ENCODE measurements at regions not wholly inside any gene's neighbourhood (a gene's known extent, or its start where the extent isn't known, plus 50 kb on each side); places are given as distances from the start of the nearest gene placed in this dataset.

DNA sequence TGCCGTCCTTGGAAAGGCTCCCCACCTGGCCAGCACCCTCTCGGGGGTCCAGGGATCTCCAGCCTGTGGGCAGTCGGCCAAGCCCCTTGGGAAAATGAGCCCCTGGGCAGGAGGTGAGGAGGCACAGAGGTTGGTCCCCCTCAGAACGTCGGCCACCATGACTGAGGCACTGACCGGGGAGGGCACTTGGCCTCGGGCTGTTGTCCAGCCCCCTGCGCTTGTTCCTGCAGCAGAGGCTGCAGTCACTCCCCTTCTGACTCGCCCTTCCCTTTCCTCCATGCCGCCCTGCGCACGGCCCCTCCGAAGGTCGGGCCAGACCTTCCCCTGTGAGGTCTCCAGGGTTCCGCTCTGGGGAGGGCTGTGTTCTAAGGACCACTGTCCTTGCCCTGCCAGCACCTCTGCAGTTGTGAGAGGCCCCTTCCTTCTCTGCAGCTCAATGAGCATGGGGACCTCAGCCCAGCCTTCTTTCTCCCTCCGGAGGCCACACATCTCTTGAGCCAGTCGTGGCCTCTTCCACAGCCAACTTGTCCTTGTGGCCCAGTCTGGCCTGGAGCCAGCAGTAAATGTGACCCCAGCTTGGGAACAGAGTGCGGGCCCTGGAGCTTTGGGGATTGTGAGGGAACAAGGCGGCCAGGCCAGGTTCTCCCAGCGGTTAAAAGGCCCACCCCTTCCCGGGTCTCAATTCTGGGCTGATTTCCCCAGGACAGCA, 195.5 kb downstream of the DLL1 start:
- BruUV-seq (replicated peaks): no TSS peak
- no peak for DNase-seq
- H3K9me3 Mint-ChIP-seq (ENCODE audit: low read depth, unreplicated experiment): peaks cover 2% of the 10 kb centered on the region
- no peak overlapping the region for H3K27ac Mint-ChIP-seq (ENCODE audit: unreplicated experiment)
- no peak overlapping the region for H3K4me3 Mint-ChIP-seq (ENCODE audit: low read depth, unreplicated experiment)
- no peaks in the 10 kb centered on the region for H3K36me3 Mint-ChIP-seq (ENCODE audit: insufficient read depth, unreplicated experiment)
- intact Hi-C loops (cut with micrococcal nuclease; ENCODE audit: unreplicated experiment): no loop called here
- CTCF ChIA-PET: interaction anchor here (0.6 kb wide), 1 partner anchor 500 kb away, joined by 4 read pairs; no protein-coding TSS in a partner anchor
- TF ChIP-seq, protein P1, sequence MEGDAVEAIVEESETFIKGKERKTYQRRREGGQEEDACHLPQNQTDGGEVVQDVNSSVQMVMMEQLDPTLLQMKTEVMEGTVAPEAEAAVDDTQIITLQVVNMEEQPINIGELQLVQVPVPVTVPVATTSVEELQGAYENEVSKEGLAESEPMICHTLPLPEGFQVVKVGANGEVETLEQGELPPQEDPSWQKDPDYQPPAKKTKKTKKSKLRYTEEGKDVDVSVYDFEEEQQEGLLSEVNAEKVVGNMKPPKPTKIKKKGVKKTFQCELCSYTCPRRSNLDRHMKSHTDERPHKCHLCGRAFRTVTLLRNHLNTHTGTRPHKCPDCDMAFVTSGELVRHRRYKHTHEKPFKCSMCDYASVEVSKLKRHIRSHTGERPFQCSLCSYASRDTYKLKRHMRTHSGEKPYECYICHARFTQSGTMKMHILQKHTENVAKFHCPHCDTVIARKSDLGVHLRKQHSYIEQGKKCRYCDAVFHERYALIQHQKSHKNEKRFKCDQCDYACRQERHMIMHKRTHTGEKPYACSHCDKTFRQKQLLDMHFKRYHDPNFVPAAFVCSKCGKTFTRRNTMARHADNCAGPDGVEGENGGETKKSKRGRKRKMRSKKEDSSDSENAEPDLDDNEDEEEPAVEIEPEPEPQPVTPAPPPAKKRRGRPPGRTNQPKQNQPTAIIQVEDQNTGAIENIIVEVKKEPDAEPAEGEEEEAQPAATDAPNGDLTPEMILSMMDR (IDR thresholded peaks at IDR 0.05; ENCODE audit: unreplicated experiment): no peak
- no peaks in the 10 kb centered on the region for H3K4me1 Mint-ChIP-seq (ENCODE audit: low read depth, unreplicated experiment)
- peaks cover 28% of the 10 kb centered on the region for H3K27me3 Mint-ChIP-seq (ENCODE audit: unreplicated experiment)

DNA sequence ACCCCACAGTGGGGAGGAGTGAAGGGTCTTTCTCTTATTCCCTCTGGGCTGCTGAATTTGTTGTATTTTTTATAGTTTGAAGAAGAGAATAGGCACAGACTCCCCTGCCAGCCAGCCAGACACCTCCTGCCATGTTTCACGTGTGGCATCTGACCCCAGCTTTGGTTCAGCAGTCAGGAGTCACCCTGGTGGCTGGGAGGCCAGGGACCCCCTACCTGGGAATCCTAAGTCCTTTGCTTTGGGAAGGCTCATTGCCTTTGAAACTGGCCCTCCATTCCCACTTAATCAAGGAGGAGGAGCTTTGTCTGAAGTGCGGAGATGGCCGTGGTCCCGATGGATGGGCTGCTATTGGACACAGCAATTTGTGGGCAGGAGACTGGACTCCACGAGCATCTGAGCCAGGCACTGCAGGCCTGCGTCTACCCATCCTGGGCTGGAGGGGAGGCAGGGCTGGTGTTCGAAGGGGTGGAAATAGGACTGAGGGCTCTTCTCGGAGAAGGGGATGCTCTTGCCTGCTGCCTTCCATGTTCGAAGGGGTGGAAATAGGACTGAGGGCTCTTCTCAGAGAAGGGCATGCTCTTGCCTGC, 196.1 kb downstream of the DLL1 start:
- H3K36me3 Mint-ChIP-seq (ENCODE audit: insufficient read depth, unreplicated experiment): no peaks in the 10 kb centered on the region
- H3K27ac Mint-ChIP-seq (ENCODE audit: unreplicated experiment): no peak overlapping the region
- no TSS peak for BruUV-seq (replicated peaks)
- peaks cover 1% of the 10 kb centered on the region for H3K9me3 Mint-ChIP-seq (ENCODE audit: low read depth, unreplicated experiment)
- peaks cover 4% of the 10 kb centered on the region for H3K4me1 Mint-ChIP-seq (ENCODE audit: low read depth, unreplicated experiment)
- H3K4me3 Mint-ChIP-seq (ENCODE audit: low read depth, unreplicated experiment): no peak overlapping the region
- intact Hi-C loops (cut with micrococcal nuclease; ENCODE audit: unreplicated experiment): no loop called here
- H3K27me3 Mint-ChIP-seq (ENCODE audit: unreplicated experiment): peaks cover 22% of the 10 kb centered on the region
- DNase-seq: no peak
- TF ChIP-seq, protein P1 (IDR thresholded peaks at IDR 0.05; ENCODE audit: unreplicated experiment): no peak
- CTCF ChIA-PET: no interaction called here

DNA sequence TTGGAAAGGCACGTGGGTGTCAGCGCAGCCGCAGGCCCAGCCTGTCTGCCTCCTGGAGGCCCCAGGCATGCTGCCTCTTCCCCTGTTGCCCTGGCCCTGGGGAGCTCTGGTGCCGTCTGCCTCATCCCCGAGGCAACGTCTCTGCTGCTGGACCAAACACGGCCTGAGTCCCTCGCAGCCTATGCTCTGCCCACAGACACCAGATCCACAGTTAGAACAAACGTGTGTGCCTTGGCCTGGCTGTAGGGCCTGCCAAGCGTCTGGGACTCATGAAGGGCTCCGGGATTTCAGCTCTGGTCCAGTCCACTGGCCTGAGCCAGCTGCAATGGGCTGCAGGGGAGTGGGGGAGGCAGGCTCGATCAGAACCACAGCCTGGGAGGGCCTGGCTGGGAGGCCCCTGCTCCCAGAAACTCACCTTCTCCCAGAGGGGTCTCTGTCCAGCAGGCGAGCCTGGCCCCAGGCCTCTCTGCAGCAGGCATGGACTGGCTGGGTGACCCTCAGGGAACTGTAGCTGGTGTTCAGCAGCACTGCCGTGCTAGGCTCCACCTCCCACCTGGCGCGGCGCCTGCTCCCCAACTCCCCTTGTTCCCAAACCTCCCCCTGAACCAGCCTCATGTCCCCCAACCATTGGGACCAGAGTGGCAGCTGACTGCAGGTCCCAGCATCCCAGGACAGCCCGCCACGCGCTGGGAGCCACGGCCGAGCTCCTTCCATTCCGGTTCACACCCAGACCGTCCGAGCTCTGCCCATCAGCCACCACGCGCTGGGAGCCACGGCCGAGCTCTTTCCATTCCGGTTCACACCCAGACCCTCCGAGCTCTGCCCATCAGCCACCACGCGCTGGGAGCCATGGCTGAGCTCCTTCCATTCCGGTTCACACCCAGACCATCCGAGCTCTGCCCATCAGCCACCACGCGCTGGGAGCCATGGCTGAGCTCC, 197.0 kb downstream of the DLL1 start:
- no peak overlapping the region for H3K4me3 Mint-ChIP-seq (ENCODE audit: low read depth, unreplicated experiment)
- CTCF ChIA-PET: no interaction called here

DNA sequence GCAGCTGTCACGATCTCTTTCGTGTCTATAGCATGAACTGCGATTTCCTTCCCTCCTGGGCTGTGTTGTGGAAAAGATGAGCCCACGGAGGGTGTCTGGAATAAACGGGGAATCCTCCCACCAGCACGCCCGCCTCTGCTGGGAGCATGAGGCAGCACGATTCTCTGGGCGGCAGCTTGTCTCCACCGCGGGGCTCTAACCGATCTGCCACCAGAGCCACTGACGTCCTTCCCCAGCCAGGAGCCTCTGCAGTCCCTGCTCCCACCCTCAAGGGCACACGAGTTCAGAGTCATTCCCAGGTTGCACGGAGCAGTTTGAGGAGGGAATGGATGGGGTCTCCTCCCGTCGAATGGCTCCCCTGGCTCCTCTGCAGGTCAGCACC, 197.6 kb downstream of the DLL1 start:
- Mint-ChIP-seq H3K27ac (ENCODE audit: unreplicated experiment) (no peak overlapping the region), H3K36me3 (ENCODE audit: insufficient read depth, unreplicated experiment) (no peaks in the 10 kb centered on the region), H3K4me3 (ENCODE audit: low read depth, unreplicated experiment) (no peak overlapping the region), H3K4me1 (ENCODE audit: low read depth, unreplicated experiment) (peaks cover 11% of the 10 kb centered on the region), H3K27me3 (ENCODE audit: unreplicated experiment) (peaks cover 16% of the 10 kb centered on the region), H3K9me3 (ENCODE audit: low read depth, unreplicated experiment) (no peaks in the 10 kb centered on the region)
- no peak for DNase-seq
- CTCF ChIA-PET: no interaction called here
- intact Hi-C loops (cut with micrococcal nuclease; ENCODE audit: unreplicated experiment): no loop called here
- TF ChIP-seq, protein P1 (IDR thresholded peaks at IDR 0.05; ENCODE audit: unreplicated experiment): no peak
- BruUV-seq (replicated peaks): no TSS peak

More for the DNA sequence above, 197.0 kb downstream of the DLL1 start:
- intact Hi-C loops (cut with micrococcal nuclease; ENCODE audit: unreplicated experiment): no loop called here
- no peaks in the 10 kb centered on the region for H3K36me3 Mint-ChIP-seq (ENCODE audit: insufficient read depth, unreplicated experiment)
- no peak for DNase-seq
- peaks cover 16% of the 10 kb centered on the region for H3K27me3 Mint-ChIP-seq (ENCODE audit: unreplicated experiment)
- no TSS peak for BruUV-seq (replicated peaks)
- peaks cover 11% of the 10 kb centered on the region for H3K4me1 Mint-ChIP-seq (ENCODE audit: low read depth, unreplicated experiment)
- H3K27ac Mint-ChIP-seq (ENCODE audit: unreplicated experiment): no peak overlapping the region
- no peaks in the 10 kb centered on the region for H3K9me3 Mint-ChIP-seq (ENCODE audit: low read depth, unreplicated experiment)
- TF ChIP-seq, protein P1 (IDR thresholded peaks at IDR 0.05; ENCODE audit: unreplicated experiment): no peak
